Pancreas (tissue), 10 donors: ENCODE measurements at regions not wholly inside any gene's neighbourhood (a gene's known extent, or its start where the extent isn't known, plus 50 kb on each side); places are given as distances from the start of the nearest gene placed in this dataset.
"Not testable (repeated sequence)": the region's sequence is repeated elsewhere in the genome, so short reads cannot be mapped to it uniquely, and the experiment has no call there.

Experiments used
- ATAC-seq, 4 donors: fragments of 200-7000 bp; cut with Tn5 transposase; one replicate each; pipeline versions ENCODE4 v1.8.0 to v1.9.1; 2020; ENCODE audit warnings: mild to moderate bottlenecking in 4 of 4, moderate library complexity in 4 of 4
- DNase-seq, 6 donors: peaks; one replicate each; pipeline ENCODE4 v3.0.0-alpha.2; 2020
- FAIRE-seq: peaks from 2 replicates; lab custom pipeline; 2012; peaks lifted over from hg19 to GRCh38; lab: Jason Lieb, UNC
- H3K27ac ChIP-seq, 4 donors: fragments of 200-600 bp; sonication (generic); 1 replicate in 3 of 4; 2 replicates in 1 of 4; pipeline versions ENCODE4 v1.5.0 to v1.8.0; 2020
- H3K27me3 ChIP-seq, 4 donors: fragments of 200-600 bp; one replicate each; pipeline ENCODE4 v1.8.0; 2021
- H3K36me3 ChIP-seq, 3 donors: fragments of 200-600 bp; sonication (generic) in 1 of 3; one replicate each; pipeline versions ENCODE4 v1.5.0 to v1.8.0; 2020 to 2021
- H3K4me1 ChIP-seq, 3 donors: fragments of 200-600 bp; one replicate each; pipeline ENCODE4 v1.8.0; 2021
- H3K4me3 ChIP-seq, 4 donors: fragments of 200-600 bp; sonication (generic) in 2 of 4; one replicate each; pipeline versions ENCODE4 v1.5.0 to v1.8.0; 2020 to 2021
- H3K9me3 ChIP-seq, 4 donors: fragments of 200-600 bp; one replicate each; pipeline ENCODE4 v1.8.0; 2021
- WGBS, 2 donors: extraction: QIAGEN DNeasy Blood & Tissue Kit; methylation state at CpG; one replicate each; pipeline ENCODE4 v1.1.7; 2013; 5-methylcytosine and 5-hydroxymethylcytosine counted together
- intact Hi-C, 3 donors: fragments of 100-400 bp; cut with DNase I; formaldehyde crosslinking; loops; one replicate each; pipeline versions ENCODE4 v1.11.1 to v1.14.2; 2022
- donor health status: healthy with polysubstance abuse.
- donor health status: DM: no; HTN: no; CAD: no; lungs with moderate emphysema.
- donor health status: DM: no; HTN: no; CAD: no.
- donor health status: control.
- donor health status: control.
- donor health status: Bipolar disorder and iron deficiency.
- donor health status: DM: yes; HTN: yes; CAD: no.
- donor health status: DM: no; HTN: no; CAD: no.
- donor health status: DM: no; HTN: no; CAD: no.
- donor health status: DM: yes; HTN: yes; CAD: no.

DNA sequence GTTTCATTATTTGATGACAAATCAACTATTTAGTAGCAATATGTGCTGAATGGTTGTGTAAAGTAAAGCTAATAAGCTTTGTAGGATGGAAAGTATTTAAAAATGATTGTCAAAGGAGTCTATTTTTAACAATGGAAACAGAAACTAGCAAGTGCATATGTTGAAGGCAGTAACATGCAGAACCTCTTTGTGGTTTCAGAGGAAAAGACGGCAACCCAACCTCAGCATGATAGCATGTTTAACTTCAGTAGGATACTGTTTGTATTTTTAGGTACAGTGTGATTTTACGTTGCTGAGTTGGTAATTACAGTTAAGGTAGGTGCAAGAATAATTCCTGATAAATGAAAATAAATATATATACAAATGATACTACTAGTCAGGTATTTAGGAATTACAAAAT lies 545.4 kb downstream of the CDY1 start:
- H3K4me1 ChIP-seq, DNase-seq, H3K36me3 ChIP-seq, H3K27me3 ChIP-seq, FAIRE-seq, ATAC-seq, H3K9me3 ChIP-seq, intact Hi-C loops, H3K4me3 ChIP-seq, H3K27ac ChIP-seq: not testable (repeated sequence)
- no CpG with 5 or more reads among the region's 2 CpGs for WGBS, 2 donors

DNA sequence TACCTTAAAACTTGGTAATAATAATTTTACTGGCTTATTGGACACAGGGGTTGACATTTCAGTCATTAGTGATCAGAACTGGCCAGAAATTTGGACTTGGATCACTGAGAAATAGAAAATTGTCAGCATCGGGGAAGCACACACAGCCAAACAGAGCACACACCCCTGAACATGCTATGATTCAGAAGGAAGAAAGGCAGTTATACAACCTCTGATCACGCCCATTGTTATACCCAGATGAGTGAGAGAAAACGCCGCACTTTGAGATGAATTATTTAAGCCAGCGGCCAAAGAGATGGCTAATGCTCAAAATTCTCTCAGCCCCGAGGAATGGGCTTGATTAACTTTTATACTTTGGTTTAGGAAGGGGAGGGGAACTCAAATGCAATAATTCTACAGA lies 557.4 kb downstream of the CDY1 start:
- H3K4me1 ChIP-seq, DNase-seq, H3K4me3 ChIP-seq, FAIRE-seq, H3K36me3 ChIP-seq, H3K27ac ChIP-seq, intact Hi-C loops, ATAC-seq, H3K9me3 ChIP-seq, H3K27me3 ChIP-seq: not testable (repeated sequence)
- WGBS, 2 donors, result no CpG with 5 or more reads among the region's 6 CpGs

DNA sequence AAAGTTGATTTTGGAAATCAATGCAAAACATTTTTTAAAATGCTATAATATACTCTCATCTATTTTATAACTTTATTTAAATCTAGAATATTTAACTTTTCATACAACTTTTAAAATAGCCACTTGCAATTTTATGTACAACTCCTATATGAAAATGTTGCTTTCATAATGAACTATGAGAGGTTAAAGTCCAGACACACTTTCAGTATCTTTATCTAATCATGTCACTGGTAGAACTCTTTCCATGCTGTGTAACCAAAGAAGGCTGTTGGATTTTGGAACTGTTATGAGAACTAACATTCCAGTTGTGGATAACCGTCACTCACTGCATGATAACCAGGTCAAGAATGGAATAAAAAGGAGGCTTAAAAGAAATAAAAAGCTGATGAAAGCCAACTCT lies 603.1 kb downstream of the CDY1 start:
- H3K4me3 ChIP-seq, H3K36me3 ChIP-seq, H3K27me3 ChIP-seq, ATAC-seq, H3K27ac ChIP-seq, intact Hi-C loops, H3K9me3 ChIP-seq, H3K4me1 ChIP-seq, FAIRE-seq, DNase-seq: not testable (repeated sequence)
- WGBS, 2 donors, result no CpG with 5 or more reads among the region's 1 CpG

DNA sequence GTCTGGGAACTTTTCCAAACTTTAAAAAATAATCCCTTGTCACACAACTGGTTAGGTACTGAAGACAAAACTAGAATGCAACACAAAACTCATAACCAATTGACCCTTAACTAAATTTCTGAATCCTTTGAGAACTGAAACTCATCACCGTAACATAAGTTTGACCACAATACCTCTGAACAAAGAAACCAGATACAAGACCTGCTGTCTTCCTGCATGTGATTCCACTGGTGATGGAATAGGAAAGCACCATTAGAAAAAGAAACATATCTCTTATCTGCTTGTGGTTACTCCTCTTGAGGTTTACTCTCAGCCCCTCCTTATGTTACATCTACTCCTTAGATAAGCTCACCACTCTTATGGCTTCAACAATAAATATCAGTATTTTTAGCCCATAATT lies 603.6 kb downstream of the CDY1 start:
- H3K27ac ChIP-seq, intact Hi-C loops, H3K4me3 ChIP-seq, ATAC-seq, H3K36me3 ChIP-seq, FAIRE-seq, H3K4me1 ChIP-seq, H3K27me3 ChIP-seq, H3K9me3 ChIP-seq, DNase-seq: not testable (repeated sequence)
- WGBS, 2 donors, result no CpG with 5 or more reads among the region's 1 CpG

DNA sequence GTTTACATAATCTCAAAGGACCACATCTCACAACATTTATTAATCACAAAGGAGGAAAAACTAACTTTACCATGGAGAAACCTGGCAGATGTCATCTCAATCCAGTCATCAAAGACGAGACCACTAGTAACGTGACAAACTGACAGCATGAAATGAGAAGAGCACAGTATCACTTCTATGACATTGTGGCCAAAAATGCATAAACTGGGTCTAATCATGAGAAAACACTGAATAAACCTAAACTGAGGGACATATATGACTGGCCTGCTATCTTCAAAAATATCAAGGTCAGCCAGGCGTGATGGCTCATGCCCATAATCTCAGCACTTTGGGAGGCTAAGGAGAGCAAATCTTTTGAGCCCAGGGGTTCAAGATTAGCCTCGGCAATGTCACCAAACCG lies 619.0 kb downstream of the CDY1 start:
- H3K9me3 ChIP-seq, intact Hi-C loops, FAIRE-seq: not testable (repeated sequence)

DNA sequence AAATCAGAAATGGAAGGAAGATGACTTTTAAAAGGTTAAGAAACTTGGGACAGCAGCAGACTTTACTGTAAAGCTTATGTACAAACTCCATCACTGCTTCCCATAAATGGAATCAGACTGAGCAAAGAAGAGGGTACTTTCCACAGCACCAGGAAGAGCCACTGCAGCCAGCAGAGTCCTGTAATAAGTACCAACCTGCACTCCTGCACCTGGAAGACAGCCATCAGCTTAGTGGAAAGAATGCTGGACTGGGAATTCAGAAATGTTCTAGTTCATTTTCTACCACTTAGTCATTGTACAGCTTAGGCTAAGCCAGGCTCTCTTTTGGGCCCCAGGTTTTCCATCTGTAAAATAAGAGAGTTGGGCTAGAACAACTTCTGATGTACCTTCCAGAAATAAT lies 632.3 kb downstream of the CDY1 start:
- intact Hi-C loops, H3K27ac ChIP-seq, DNase-seq, FAIRE-seq, H3K9me3 ChIP-seq, H3K4me1 ChIP-seq, H3K4me3 ChIP-seq, H3K27me3 ChIP-seq, H3K36me3 ChIP-seq: not testable (repeated sequence)
- peak in 1 of 4 donors; percentile 87 for ATAC-seq

More for the DNA sequence above, 619.0 kb downstream of the CDY1 start:
- DNase-seq, H3K4me1 ChIP-seq, H3K27ac ChIP-seq, ATAC-seq, H3K36me3 ChIP-seq, H3K27me3 ChIP-seq, H3K4me3 ChIP-seq: not testable (repeated sequence)
- no CpG with 5 or more reads among the region's 5 CpGs for WGBS, 2 donors

DNA sequence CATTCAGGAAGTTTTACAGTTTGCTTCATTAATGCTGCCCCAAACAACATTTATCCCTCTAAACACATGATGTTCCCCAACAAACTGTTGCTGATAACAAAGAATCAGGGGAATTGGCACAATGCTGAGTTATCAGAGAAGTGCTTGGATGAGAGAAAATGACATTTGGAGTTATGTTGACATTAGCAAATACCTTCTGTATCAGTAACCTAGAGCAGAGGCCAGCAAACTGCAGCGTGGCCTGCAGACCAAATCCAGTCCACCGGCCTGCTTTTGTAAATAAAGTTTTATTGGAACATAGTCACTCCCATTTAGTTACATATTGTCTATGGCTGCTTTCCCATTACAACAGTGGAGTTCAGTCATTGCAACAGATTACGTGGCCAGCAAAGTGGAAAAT lies 643.5 kb downstream of the CDY1 start:
- H3K4me1 ChIP-seq, H3K36me3 ChIP-seq, FAIRE-seq, ATAC-seq, H3K4me3 ChIP-seq, intact Hi-C loops, DNase-seq, H3K27me3 ChIP-seq, H3K27ac ChIP-seq, H3K9me3 ChIP-seq: not testable (repeated sequence)
- WGBS, 2 donors, result no CpG with 5 or more reads among the region's 3 CpGs

DNA sequence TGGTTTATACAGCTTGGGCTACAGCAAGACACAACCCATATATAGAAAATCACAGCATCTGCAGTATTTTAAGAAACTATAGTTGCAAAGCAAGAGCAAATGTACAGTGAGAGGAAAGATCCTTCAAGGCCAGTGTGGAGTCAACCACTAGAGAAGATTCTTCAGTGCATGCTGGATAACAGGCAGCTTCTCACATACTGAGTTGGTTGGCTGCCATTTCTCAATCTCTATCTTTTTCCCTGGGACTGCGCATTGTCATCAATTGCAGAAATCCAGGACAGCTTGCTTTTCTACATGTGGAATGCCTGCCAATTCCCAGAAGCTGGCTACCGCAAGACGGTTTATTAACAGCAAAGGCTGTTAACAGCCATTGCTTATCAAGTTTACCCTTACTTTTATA lies 646.5 kb downstream of the CDY1 start:
- H3K4me1 ChIP-seq, DNase-seq, FAIRE-seq, H3K27me3 ChIP-seq, intact Hi-C loops, ATAC-seq, H3K9me3 ChIP-seq, H3K36me3 ChIP-seq, H3K4me3 ChIP-seq, H3K27ac ChIP-seq: not testable (repeated sequence)
- WGBS, 2 donors, result no CpG with 5 or more reads among the region's 3 CpGs

DNA sequence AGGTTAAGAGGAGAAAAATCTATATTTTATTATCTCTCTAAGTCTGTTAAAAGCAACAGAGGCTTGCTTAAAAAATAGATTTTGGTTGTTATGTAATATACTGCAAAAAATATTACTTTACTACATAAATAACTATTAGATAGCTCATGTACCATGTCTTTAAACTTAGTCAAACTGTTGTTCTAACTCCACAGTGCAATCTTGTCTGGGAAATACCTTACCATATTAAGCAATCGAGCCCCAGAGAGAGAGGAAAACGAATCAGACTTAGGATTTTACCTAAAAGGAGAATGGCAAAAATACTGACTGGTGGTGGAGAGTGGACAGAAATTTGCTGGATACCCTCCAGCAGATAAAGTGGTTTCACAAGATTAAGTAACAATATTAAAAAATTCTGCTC lies 647.0 kb downstream of the CDY1 start:
- FAIRE-seq, result not testable (repeated sequence)

DNA sequence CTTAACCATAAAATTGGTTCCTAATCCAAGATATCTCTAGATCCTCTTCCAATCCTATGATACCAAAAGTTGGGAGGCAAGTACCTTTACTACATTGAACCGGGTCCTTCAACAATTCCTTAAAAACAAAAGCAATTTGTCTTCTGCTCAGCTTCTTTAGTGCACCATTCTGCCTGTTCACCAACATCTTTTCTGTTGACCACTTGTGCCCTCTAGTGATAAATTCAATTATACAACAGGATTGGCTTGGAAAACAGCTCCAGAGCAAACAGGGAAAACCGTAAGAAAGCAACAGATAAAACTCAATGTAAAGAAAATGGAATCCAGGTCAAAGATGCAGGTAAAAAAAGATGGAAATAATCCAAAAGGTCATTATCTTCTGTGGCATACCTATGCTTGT lies 651.2 kb downstream of the CDY1 start:
- H3K4me3 ChIP-seq, intact Hi-C loops, DNase-seq, ATAC-seq, H3K36me3 ChIP-seq, H3K27ac ChIP-seq, FAIRE-seq, H3K9me3 ChIP-seq, H3K27me3 ChIP-seq, H3K4me1 ChIP-seq: not testable (repeated sequence)
- WGBS, 2 donors, result no CpG with 5 or more reads among the region's 2 CpGs

More for the DNA sequence above, 647.0 kb downstream of the CDY1 start:
- H3K4me1 ChIP-seq, H3K27ac ChIP-seq, DNase-seq, H3K36me3 ChIP-seq, H3K4me3 ChIP-seq, intact Hi-C loops, H3K9me3 ChIP-seq, H3K27me3 ChIP-seq, ATAC-seq: not testable (repeated sequence)
- WGBS, 2 donors, result no CpG with 5 or more reads among the region's 2 CpGs

DNA sequence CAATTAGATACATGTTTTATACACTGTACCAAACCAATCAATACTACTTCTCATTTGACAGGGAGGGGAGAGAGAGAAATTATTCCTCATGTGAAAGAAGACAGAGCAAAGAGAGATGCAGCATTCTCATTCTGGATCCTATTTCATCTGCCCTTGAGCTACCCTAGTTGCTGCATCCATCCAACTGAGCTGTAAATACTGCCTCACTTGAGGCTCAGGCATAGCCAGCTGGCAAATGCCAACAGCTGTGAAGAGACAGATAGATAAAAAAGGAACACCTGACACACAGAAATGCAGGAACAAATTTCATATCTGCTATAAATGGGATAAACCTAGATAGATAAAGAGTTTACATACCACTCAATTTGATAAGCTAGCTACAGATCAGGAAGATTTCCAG lies 684.1 kb downstream of the CDY1 start:
- DNase-seq, H3K4me3 ChIP-seq, H3K27me3 ChIP-seq, intact Hi-C loops, ATAC-seq, H3K36me3 ChIP-seq, H3K27ac ChIP-seq, FAIRE-seq, H3K4me1 ChIP-seq, H3K9me3 ChIP-seq: not testable (repeated sequence)

DNA sequence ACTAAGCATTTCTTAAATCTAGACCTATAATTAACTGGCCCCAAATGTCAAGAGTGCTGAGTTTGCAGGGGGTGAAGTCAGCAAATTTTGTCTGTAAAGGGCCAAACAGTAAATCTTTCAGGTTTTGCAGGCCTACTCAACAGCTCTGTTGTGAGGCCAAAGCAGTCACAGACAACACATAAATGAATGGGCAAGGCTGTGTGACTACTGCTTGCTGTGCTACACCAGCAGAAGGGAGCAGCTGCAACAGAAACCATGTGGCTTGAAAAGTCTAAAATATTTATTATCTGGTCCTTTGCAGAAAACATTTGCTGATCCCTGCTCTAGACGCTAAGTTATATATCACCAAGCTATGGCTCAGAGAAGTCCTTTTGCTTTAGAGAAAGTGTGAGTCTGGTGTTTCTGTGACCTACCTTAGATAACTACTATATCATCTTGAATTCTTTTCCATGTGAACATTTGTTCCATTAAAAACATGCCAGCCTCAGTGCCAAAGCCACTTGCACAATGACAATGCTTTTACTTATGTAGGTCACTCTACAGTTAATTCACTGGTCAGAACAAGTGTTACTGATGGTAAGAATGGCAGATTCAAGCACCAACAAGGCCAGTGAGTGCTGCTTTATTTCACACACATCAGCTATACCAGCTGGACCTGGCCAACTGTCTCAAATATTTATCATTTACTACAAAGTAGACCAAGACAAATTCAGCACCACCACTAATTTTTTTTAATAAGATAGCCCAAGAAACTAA lies 684.9 kb downstream of the CDY1 start:
- intact Hi-C loops, H3K27ac ChIP-seq, H3K4me3 ChIP-seq, H3K4me1 ChIP-seq, ATAC-seq, DNase-seq, H3K9me3 ChIP-seq, H3K27me3 ChIP-seq, H3K36me3 ChIP-seq, FAIRE-seq: not testable (repeated sequence)
- no CpG with 5 or more reads among the region's 1 CpG for WGBS, 2 donors

DNA sequence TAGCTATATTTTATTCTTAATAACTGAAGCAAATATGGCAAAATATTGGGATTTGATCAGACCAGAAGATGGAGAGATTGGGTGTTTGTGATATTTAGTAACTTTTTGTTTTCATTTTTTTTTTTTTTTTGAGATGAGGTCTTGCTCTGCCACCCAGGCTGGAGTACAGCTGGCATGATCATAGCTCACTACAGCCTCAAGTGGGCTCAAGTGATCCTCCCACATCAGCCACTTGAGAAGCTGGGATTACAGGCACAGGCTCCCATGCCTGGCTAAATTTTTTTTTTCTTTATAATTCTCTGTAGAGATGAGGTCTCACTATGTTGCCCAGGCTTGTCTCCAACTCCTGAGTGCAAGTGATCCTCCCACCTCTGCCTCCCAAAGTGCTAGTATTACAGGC lies 686.4 kb downstream of the CDY1 start:
- H3K36me3 ChIP-seq, H3K27ac ChIP-seq, ATAC-seq, H3K4me1 ChIP-seq, H3K4me3 ChIP-seq, intact Hi-C loops, DNase-seq, H3K27me3 ChIP-seq, FAIRE-seq, H3K9me3 ChIP-seq: not testable (repeated sequence)
